Nephron (organoid): ENCODE measurements at regions not wholly inside any gene's neighbourhood (a gene's known extent, or its start where the extent isn't known, plus 50 kb on each side); places are given as distances from the start of the nearest gene placed in this dataset.

Experiments used
- H3K27ac Mint-ChIP-seq, 3 experiments: 2 replicates each; pipeline ENCODE4 v1.8.0; 2020; ENCODE audit warnings: mixed read lengths in 3 of 3, mild to moderate bottlenecking in 2 of 3, moderate library complexity in 1 of 3
- H3K27me3 Mint-ChIP-seq: 2 replicates; pipeline ENCODE4 v1.8.0; 2021; ENCODE audit warnings: low read depth, mild to moderate bottlenecking, moderate library complexity, mixed read lengths
- H3K36me3 Mint-ChIP-seq: 2 replicates; pipeline ENCODE4 v1.8.0; 2020; ENCODE audit warnings: low read depth, mixed read lengths
- H3K4me1 Mint-ChIP-seq: 2 replicates; pipeline ENCODE4 v1.8.0; 2020; ENCODE audit warnings: mixed read lengths
- H3K4me3 Mint-ChIP-seq, 3 experiments: 2 replicates each; pipeline ENCODE4 v1.8.0; 2020; ENCODE audit warnings: mild to moderate bottlenecking in 3 of 3, mixed read lengths in 3 of 3, moderate library complexity in 2 of 3
- H3K9me3 Mint-ChIP-seq: 2 replicates; pipeline ENCODE4 v1.8.0; 2020; ENCODE audit warnings: mixed read lengths
- TF ChIP-seq, protein P1 (sequence below), 3 experiments: fragments of 200-600 bp; sonication (generic); IDR thresholded peaks; one replicate each; pipeline ENCODE4 v1.5.0; 2021; ENCODE audit warnings: antibody characterized with exemption in 3 of 3; ENCODE audit not compliant: unreplicated experiment in 3 of 3

DNA sequence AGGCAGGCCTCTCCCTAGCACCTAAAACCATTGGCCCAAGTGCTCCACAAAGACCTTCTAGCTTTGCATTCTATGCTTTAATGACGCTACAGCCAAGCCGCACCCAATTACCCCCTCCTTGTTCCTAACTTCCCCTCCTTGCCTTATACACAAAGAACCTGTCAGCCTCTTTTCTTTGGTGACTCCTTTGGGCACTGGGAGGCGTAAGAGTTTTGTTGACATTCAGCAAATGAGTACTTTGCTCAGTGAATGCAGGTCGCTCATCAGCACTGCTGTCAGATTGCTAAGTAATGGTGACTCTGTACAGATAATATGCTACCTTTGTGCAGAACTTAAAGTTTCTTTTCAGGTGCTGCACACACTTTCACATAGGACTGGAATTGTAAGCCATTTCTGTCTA is 187.6 kb upstream of the FAM78B start:
- no peaks in the 10 kb centered on the region for H3K9me3 Mint-ChIP-seq
- H3K4me1 Mint-ChIP-seq = no peaks in the 10 kb centered on the region
- H3K4me3 Mint-ChIP-seq = no peak overlapping the region
- TF ChIP-seq, protein P1, sequence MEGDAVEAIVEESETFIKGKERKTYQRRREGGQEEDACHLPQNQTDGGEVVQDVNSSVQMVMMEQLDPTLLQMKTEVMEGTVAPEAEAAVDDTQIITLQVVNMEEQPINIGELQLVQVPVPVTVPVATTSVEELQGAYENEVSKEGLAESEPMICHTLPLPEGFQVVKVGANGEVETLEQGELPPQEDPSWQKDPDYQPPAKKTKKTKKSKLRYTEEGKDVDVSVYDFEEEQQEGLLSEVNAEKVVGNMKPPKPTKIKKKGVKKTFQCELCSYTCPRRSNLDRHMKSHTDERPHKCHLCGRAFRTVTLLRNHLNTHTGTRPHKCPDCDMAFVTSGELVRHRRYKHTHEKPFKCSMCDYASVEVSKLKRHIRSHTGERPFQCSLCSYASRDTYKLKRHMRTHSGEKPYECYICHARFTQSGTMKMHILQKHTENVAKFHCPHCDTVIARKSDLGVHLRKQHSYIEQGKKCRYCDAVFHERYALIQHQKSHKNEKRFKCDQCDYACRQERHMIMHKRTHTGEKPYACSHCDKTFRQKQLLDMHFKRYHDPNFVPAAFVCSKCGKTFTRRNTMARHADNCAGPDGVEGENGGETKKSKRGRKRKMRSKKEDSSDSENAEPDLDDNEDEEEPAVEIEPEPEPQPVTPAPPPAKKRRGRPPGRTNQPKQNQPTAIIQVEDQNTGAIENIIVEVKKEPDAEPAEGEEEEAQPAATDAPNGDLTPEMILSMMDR (IDR thresholded peaks at IDR 0.05; ENCODE audit: unreplicated experiment in 3 of 3) = no peak
- H3K27me3 Mint-ChIP-seq = no peaks in the 10 kb centered on the region
- H3K27ac Mint-ChIP-seq = no peak overlapping the region
- no peaks in the 10 kb centered on the region for H3K36me3 Mint-ChIP-seq

DNA sequence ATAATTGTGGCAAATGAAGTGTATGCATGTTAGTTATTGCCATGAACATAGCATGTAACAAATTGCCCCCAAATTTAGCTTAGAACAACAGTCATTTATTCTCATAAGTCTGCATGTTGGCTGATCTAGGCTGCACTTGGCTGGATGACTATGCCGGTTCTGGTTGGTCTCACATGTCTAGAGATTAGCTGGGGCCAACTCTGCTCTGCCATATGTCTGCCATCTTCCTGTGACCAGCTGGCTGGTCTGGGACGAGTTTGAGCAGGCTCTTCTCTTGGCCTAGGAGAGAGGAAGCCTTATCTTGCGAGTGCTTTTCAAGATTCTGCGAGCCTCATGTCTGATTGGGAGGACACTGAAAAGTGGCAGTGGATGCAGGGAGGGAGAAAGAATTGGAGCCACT is 198.3 kb upstream of the FAM78B start:
- Mint-ChIP-seq H3K4me1 (no peaks in the 10 kb centered on the region), H3K27me3 (peaks cover 5% of the 10 kb centered on the region), H3K36me3 (no peaks in the 10 kb centered on the region), H3K4me3 (no peak overlapping the region), H3K27ac (no peak overlapping the region), H3K9me3 (peaks cover 8% of the 10 kb centered on the region)
- TF ChIP-seq, protein P1 (IDR thresholded peaks at IDR 0.05; ENCODE audit: unreplicated experiment in 3 of 3) = no peak

DNA sequence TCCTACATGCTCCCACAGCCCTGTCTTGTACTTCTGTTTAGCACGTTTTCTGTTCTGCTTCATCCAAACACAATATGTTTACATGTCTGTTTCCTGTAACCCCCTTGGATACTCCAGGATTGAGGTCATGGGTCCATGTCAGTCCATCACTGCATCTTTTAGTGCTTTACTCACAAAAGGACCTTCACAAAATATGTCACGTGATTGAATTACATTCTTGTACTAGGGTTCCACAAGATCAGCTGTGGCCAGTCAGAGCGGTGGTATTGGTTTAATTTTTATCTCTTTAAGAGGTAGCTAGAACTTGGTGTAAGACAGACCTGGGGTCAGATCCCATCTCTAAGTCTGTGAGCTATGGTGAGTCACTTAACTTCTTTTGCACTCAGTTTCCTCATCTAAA is 201.2 kb upstream of the FAM78B start:
- no peaks in the 10 kb centered on the region for H3K36me3 Mint-ChIP-seq
- TF ChIP-seq, protein P1 (IDR thresholded peaks at IDR 0.05; ENCODE audit: unreplicated experiment in 3 of 3) = no peak
- H3K9me3 Mint-ChIP-seq = peaks cover 8% of the 10 kb centered on the region
- peaks cover 5% of the 10 kb centered on the region for H3K27me3 Mint-ChIP-seq
- no peaks in the 10 kb centered on the region for H3K4me1 Mint-ChIP-seq
- no peak overlapping the region for H3K27ac Mint-ChIP-seq
- H3K4me3 Mint-ChIP-seq = no peak overlapping the region

DNA sequence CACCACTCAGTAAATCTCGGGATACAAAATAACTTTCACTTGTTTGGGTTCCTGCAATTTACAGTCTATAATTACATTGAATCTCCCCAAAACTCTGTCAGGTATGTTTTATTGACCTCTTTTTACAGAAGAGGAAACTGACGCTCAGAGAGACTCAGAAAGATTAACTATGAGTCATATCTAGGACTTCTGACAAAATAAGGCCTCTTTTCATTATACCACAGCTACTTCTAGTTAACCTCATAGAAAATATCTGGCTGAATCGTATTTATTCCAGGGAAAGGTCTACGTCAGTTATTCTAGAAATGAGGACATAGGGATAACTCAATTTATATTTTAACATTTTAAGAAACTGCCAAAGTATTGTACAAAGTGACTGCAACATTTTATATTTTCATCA is 211.1 kb upstream of the FAM78B start:
- peaks cover 3% of the 10 kb centered on the region for H3K27me3 Mint-ChIP-seq
- H3K4me1 Mint-ChIP-seq = no peaks in the 10 kb centered on the region
- H3K27ac Mint-ChIP-seq = no peak overlapping the region
- TF ChIP-seq, protein P1 (IDR thresholded peaks at IDR 0.05; ENCODE audit: unreplicated experiment in 3 of 3) = no peak
- H3K9me3 Mint-ChIP-seq = no peaks in the 10 kb centered on the region
- no peak overlapping the region for H3K4me3 Mint-ChIP-seq
- H3K36me3 Mint-ChIP-seq = no peaks in the 10 kb centered on the region

DNA sequence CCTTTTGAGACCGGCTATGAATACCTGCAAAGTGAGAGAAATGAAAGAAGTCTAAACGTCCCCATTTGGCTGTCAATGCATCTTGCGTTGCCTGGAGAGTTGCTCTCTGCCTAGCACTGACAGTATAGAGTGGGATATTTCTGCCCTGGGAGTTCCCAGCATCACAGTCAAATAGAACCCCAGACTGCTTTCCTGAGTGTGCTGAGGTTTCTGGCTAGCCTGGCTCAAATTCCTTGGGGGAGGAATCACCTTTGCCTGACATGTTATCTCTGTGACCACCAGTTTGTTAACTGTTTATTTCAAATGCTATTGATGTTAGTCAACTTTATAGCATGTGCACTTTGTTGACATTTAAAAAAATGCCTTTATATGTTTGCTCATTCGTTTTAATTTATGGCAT is 212.0 kb upstream of the FAM78B start:
- H3K27me3 Mint-ChIP-seq = peaks cover 3% of the 10 kb centered on the region
- no peak overlapping the region for H3K4me3 Mint-ChIP-seq
- TF ChIP-seq, protein P1 (IDR thresholded peaks at IDR 0.05; ENCODE audit: unreplicated experiment in 3 of 3) = no peak
- no peaks in the 10 kb centered on the region for H3K4me1 Mint-ChIP-seq
- no peaks in the 10 kb centered on the region for H3K36me3 Mint-ChIP-seq
- no peaks in the 10 kb centered on the region for H3K9me3 Mint-ChIP-seq
- H3K27ac Mint-ChIP-seq = no peak overlapping the region

DNA sequence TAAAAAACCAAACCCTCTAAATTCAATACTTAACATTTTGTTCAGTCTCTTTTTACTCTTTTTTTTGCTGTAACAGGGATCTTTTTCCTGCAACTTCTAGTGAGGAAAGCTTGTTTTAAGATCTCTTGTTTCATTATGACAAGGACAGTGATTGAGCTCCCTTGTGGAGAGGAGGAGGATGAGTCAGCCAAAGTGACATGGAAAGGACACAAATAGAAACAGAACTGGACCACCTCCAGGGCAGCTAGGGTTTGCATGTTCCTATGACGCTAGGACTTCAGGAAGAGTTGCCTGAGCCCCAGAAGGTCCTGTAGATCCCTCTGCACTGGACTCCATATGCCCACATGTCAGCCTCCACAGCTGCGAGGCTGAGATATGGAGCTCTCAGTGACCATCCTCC is 212.6 kb upstream of the FAM78B start:
- Mint-ChIP-seq H3K27ac (no peak overlapping the region), H3K27me3 (peaks cover 3% of the 10 kb centered on the region), H3K9me3 (no peaks in the 10 kb centered on the region), H3K4me1 (no peaks in the 10 kb centered on the region), H3K4me3 (no peak overlapping the region), H3K36me3 (no peaks in the 10 kb centered on the region)
- TF ChIP-seq, protein P1 (IDR thresholded peaks at IDR 0.05; ENCODE audit: unreplicated experiment in 3 of 3) = no peak
